ENCODE measurements at regions not wholly inside any gene's neighbourhood (a gene's known extent, or its start where the extent isn't known, plus 50 kb on each side); places are given as distances from the start of the nearest gene placed in this dataset.

DNA sequence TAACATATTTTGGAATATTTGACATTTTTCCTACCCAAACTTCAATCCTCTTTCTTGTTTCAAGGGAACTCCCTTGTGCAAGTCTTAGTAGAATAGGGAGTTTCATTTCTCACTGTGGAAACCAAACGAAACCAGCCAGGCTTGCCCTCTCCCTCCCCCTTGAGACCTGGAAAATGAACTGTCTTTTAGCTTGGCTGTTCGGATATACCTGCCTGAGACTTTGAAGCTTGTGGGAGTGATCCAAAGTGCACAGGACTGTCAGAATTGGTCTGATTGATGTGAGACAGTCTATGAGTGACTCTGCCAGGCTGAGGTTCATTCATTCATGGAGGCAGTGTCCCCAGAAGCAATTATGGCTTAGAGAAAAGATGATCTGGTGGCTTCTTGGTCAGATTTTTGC is 388.1 kb downstream of the EPM2A start:
- no peaks in the 10 kb centered on the region for H3K79me2 ChIP-seq (ENCODE audit: low read length)
- no peak overlapping the region for H2AFZ ChIP-seq (ENCODE audit: low read length)
- no peaks in the 10 kb centered on the region for H3K9me3 ChIP-seq (ENCODE audit: low read length)
- POLR2A ChIA-PET (ENCODE audit: unreplicated experiment) = no interaction called here
- no peak overlapping the region for H3K4me2 ChIP-seq (ENCODE audit: low read length)
- intact Hi-C loops (cut with micrococcal nuclease) = no loop called here
- H3K27me3 ChIP-seq (ENCODE audit: low read length) = no peaks in the 10 kb centered on the region
- H3K4me3 ChIP-seq (ENCODE audit: low read length) = no peak overlapping the region
- CTCF ChIA-PET = no interaction called here
- TF ChIP-seq, protein P1, sequence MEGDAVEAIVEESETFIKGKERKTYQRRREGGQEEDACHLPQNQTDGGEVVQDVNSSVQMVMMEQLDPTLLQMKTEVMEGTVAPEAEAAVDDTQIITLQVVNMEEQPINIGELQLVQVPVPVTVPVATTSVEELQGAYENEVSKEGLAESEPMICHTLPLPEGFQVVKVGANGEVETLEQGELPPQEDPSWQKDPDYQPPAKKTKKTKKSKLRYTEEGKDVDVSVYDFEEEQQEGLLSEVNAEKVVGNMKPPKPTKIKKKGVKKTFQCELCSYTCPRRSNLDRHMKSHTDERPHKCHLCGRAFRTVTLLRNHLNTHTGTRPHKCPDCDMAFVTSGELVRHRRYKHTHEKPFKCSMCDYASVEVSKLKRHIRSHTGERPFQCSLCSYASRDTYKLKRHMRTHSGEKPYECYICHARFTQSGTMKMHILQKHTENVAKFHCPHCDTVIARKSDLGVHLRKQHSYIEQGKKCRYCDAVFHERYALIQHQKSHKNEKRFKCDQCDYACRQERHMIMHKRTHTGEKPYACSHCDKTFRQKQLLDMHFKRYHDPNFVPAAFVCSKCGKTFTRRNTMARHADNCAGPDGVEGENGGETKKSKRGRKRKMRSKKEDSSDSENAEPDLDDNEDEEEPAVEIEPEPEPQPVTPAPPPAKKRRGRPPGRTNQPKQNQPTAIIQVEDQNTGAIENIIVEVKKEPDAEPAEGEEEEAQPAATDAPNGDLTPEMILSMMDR (conservative IDR thresholded peaks at IDR 0.05; ENCODE audit: low read depth, low read length) = no peak
- TF ChIP-seq EZH2 (IDR thresholded peaks at IDR 0.05; ENCODE audit: low read length, unreplicated experiment) (no peak), EZH2phosphoT487 (IDR thresholded peaks at IDR 0.05; ENCODE audit: borderline replicate concordance, low read length) (no peak)
- no TSS peak for BruUV-seq (replicated peaks)
- H3K9me2 ChIP-seq (replicated peaks; ENCODE audit: low read length) = no peaks in the 10 kb centered on the region
- no peak for DNase-seq
- no peaks in the 10 kb centered on the region for H4K20me1 ChIP-seq (ENCODE audit: low read length)
- no peaks in the 10 kb centered on the region for H3K4me1 ChIP-seq (ENCODE audit: insufficient read depth, low read length)
- H3K27ac ChIP-seq (ENCODE audit: low read length) = no peak overlapping the region
- no peak overlapping the region for H3K9ac ChIP-seq (ENCODE audit: low read length)
- H3K36me3 ChIP-seq (ENCODE audit: low read depth, low read length) = no peaks in the 10 kb centered on the region
- H3F3A ChIP-seq (ENCODE audit: low read length, unreplicated experiment) = no peaks in the 10 kb centered on the region
- no peak for ATAC-seq

DNA sequence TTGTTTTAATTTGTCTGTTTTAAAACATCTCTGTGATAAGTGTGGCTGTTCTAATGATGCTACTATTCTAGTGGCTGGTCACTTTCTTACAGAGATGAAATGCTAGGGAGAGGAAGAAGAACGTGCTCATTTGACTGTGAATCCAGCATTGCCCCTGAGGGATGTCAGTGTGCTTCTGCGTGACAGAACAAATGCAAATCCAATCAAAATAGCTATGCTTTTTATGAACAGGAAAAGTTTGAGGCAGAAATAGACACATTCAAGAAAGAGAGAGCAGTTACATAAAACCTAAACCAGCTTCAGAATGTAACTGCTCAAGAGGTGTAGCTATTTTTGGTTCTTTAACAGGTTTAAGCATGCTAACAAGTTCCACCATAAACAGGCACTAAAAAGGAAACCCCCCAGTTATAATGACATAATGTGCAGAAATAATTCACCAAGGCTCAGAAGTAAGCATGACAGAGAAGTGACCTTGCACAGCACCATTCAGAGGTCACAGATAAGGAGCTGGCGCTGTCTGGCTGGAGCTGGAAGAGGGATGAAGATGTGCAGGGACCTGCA is 385.3 kb downstream of the EPM2A start:
- no TSS peak for BruUV-seq (replicated peaks)
- DNase-seq = no peak
- no peak overlapping the region for H3K4me2 ChIP-seq (ENCODE audit: low read length)
- H3K4me1 ChIP-seq (ENCODE audit: insufficient read depth, low read length) = no peaks in the 10 kb centered on the region
- H3K4me3 ChIP-seq (ENCODE audit: low read length) = no peak overlapping the region
- H3K79me2 ChIP-seq (ENCODE audit: low read length) = no peaks in the 10 kb centered on the region
- H3K27ac ChIP-seq (ENCODE audit: low read length) = no peak overlapping the region
- no peak for TF ChIP-seq EZH2 (IDR thresholded peaks at IDR 0.05; ENCODE audit: low read length, unreplicated experiment)
- no peak for TF ChIP-seq EZH2phosphoT487 (IDR thresholded peaks at IDR 0.05; ENCODE audit: borderline replicate concordance, low read length)
- TF ChIP-seq, protein P1 (conservative IDR thresholded peaks at IDR 0.05; ENCODE audit: low read depth, low read length) = no peak
- no peak for ATAC-seq
- H3K27me3 ChIP-seq (ENCODE audit: low read length) = no peaks in the 10 kb centered on the region
- POLR2A ChIA-PET (ENCODE audit: unreplicated experiment) = no interaction called here
- H3K9me3 ChIP-seq (ENCODE audit: low read length) = no peaks in the 10 kb centered on the region
- no peaks in the 10 kb centered on the region for H3K36me3 ChIP-seq (ENCODE audit: low read depth, low read length)
- H2AFZ ChIP-seq (ENCODE audit: low read length) = no peak overlapping the region
- CTCF ChIA-PET = no interaction called here
- no peaks in the 10 kb centered on the region for H3F3A ChIP-seq (ENCODE audit: low read length, unreplicated experiment)
- H4K20me1 ChIP-seq (ENCODE audit: low read length) = no peaks in the 10 kb centered on the region
- H3K9me2 ChIP-seq (replicated peaks; ENCODE audit: low read length) = no peaks in the 10 kb centered on the region
- no peak overlapping the region for H3K9ac ChIP-seq (ENCODE audit: low read length)
- intact Hi-C loops (cut with micrococcal nuclease) = loop anchor here (5.0 kb wide), 1 partner anchor 282 kb away; no protein-coding TSS in a partner anchor

DNA sequence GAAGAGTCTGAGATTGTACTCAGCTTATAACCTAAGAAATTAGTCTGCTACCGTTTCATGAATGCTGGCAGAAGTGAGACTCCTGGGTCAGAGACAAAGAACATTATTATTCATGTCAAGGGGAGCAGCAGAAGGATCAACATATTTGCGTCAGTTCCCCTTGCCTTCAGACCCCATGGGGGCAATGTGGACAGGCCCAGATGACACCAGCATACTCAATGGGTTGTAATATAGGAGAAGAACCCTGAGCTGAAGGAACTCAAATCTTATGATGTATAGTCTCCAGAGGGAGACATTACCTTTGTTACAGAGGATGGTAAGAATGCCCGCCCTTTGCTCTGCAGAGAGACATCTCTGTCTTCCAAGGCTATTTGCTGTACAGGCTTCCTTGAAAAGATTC is 384.4 kb downstream of the EPM2A start:
- Histone ChIP-seq H3K9me2 (replicated peaks; ENCODE audit: low read length) (no peaks in the 10 kb centered on the region), H3K4me3 (ENCODE audit: low read length) (no peak overlapping the region), H3K79me2 (ENCODE audit: low read length) (no peaks in the 10 kb centered on the region), H3K36me3 (ENCODE audit: low read depth, low read length) (no peaks in the 10 kb centered on the region), H3K27me3 (ENCODE audit: low read length) (no peaks in the 10 kb centered on the region), H3K4me2 (ENCODE audit: low read length) (no peak overlapping the region), H3K4me1 (ENCODE audit: insufficient read depth, low read length) (no peaks in the 10 kb centered on the region), H4K20me1 (ENCODE audit: low read length) (no peaks in the 10 kb centered on the region), H3K9me3 (ENCODE audit: low read length) (no peaks in the 10 kb centered on the region), H3K27ac (ENCODE audit: low read length) (no peak overlapping the region), H2AFZ (ENCODE audit: low read length) (no peak overlapping the region), H3K9ac (ENCODE audit: low read length) (no peak overlapping the region), H3F3A (ENCODE audit: low read length, unreplicated experiment) (no peaks in the 10 kb centered on the region)
- no peak for ATAC-seq
- POLR2A ChIA-PET (ENCODE audit: unreplicated experiment) = no interaction called here
- BruUV-seq (replicated peaks) = no TSS peak
- intact Hi-C loops (cut with micrococcal nuclease) = loop anchor here (5.0 kb wide), 1 partner anchor 281 kb away; no protein-coding TSS in a partner anchor
- TF ChIP-seq EZH2 (IDR thresholded peaks at IDR 0.05; ENCODE audit: low read length, unreplicated experiment) (no peak), EZH2phosphoT487 (IDR thresholded peaks at IDR 0.05; ENCODE audit: borderline replicate concordance, low read length) (no peak)
- TF ChIP-seq, protein P1 (conservative IDR thresholded peaks at IDR 0.05; ENCODE audit: low read depth, low read length) = no peak
- CTCF ChIA-PET = no interaction called here
- no peak for DNase-seq

Data from PC-3 (cell line).